NCI-H82 treated with DMSO at 0.1 percent for 48 hours (cell line): ENCODE measurements at regions not wholly inside any gene's neighbourhood (a gene's known extent, or its start where the extent isn't known, plus 50 kb on each side); places are given as distances from the start of the nearest gene placed in this dataset.

Experiments
- DNase-seq: peaks from one replicate; lab custom pipeline; 2025; ENCODE audit not compliant: unreplicated experiment; lab: John Stamatoyannopoulos, UW

- DNase-seq = peak; percentile 56
These were observed 265.9 kb upstream of the SLC24A2 start for GRCh38 chr9:20054734-20055133.

GRCh38 chr9:20048985-20049384, 260.1 kb upstream of the SLC24A2 start:
- no peak for DNase-seq

GRCh38 chr9:20048437-20048836, 259.6 kb upstream of the SLC24A2 start:
- no peak for DNase-seq

GRCh38 chr9:20044686-20045085, 255.8 kb upstream of the SLC24A2 start:
- no peak for DNase-seq

GRCh38 chr9:20043461-20043860, 254.6 kb upstream of the SLC24A2 start:
- DNase-seq = no peak

GRCh38 chr9:20043035-20043434, 254.2 kb upstream of the SLC24A2 start:
- DNase-seq = no peak

- no peak for DNase-seq
These were observed 253.4 kb upstream of the SLC24A2 start for GRCh38 chr9:20042128-20042711.

- DNase-seq = peak; percentile 19
These were observed 252.9 kb upstream of the SLC24A2 start for GRCh38 chr9:20041697-20042081.

- no peak for DNase-seq
These were observed 252.3 kb upstream of the SLC24A2 start for GRCh38 chr9:20040991-20041696.

- no peak for DNase-seq
These were observed 248.9 kb upstream of the SLC24A2 start for GRCh38 chr9:20037699-20038098.

GRCh38 chr9:20033511-20033910, 244.7 kb upstream of the SLC24A2 start:
- DNase-seq = no peak

- DNase-seq = no peak
These were observed 243.7 kb upstream of the SLC24A2 start for GRCh38 chr9:20032413-20033006.

GRCh38 chr9:20031836-20032235, 243.0 kb upstream of the SLC24A2 start:
- no peak for DNase-seq

- no peak for DNase-seq
These were observed 241.8 kb upstream of the SLC24A2 start for GRCh38 chr9:20030671-20031070.

- DNase-seq = no peak
These were observed 241.4 kb upstream of the SLC24A2 start for GRCh38 chr9:20030221-20030620.

GRCh38 chr9:20028849-20029231, 240.0 kb upstream of the SLC24A2 start:
- DNase-seq = no peak

- DNase-seq = no peak
These were observed 239.5 kb upstream of the SLC24A2 start for GRCh38 chr9:20028192-20028848.

- DNase-seq = peak; percentile 44
These were observed 235.2 kb upstream of the SLC24A2 start for GRCh38 chr9:20023961-20024571.

- DNase-seq = no peak
These were observed 234.5 kb upstream of the SLC24A2 start for GRCh38 chr9:20023210-20023905.

- no peak for DNase-seq
These were observed 233.6 kb upstream of the SLC24A2 start for GRCh38 chr9:20022410-20022809.

GRCh38 chr9:20016611-20017010, 227.8 kb upstream of the SLC24A2 start:
- DNase-seq = no peak
